RPMI7951 (cell line): ENCODE measurements at regions not wholly inside any gene's neighbourhood (a gene's known extent, or its start where the extent isn't known, plus 50 kb on each side); places are given as distances from the start of the nearest gene placed in this dataset.

ENCODE experiments used
- DNase-seq: peaks from one replicate; pipeline ENCODE4 v3.0.0-alpha.2; 2012; ENCODE audit warnings: low read depth

DNA sequence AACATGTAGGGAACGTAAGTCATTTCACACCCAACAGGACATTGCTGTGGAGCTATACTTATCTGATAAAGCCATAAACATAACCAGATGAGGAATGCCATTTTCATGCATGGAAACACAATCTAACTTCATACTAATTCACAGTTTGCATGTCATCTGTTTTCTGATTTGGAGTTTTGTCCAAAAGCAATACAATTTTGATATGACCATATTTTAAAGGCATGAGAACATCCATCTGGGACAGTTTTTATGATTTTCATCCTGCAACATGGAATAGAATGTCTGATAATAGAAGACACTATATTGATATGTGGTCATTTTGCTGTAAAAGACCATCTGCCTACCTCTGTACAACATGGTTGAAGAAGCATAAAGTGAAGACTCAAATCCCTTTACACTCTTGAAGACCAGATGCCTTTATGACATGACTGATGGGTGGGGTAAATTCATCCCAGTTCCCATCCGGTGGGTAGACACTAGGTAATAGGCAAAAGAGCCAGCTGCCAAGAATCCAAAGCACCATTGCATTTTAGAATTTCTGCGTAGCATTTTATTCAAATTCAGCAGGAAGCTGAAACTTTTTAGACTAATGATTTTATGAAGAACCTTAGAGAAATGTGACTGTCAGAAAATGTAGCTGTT, 309.8 kb downstream of the LMO7 start:
- no peak for DNase-seq

- no peak for DNase-seq
Observed at GRCh38 chr13:75938811-75939560, 302.9 kb downstream of the LMO7 start.

DNA sequence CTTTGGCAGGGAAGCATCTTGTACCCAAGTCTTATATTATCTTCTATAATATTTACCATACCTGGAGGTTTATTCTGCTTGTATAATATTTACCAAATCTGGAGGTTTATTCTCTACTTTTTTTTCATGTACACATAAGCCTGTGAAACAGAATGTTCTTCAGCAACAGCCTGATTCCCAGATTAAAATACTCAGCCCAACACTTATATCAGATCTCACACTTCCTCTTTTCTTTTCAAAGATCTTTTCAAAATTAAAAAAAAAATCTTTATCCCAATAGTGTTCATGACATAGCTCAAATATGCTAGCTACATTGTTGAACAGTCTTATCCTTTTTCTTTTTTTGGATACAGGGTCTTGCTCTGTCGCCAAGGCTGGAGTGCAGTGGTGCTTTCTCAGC, 300.7 kb downstream of the LMO7 start:
- DNase-seq, result no peak

GRCh38 chr13:75935805-75936204, 299.7 kb downstream of the LMO7 start:
- no peak for DNase-seq

GRCh38 chr13:75934889-75935288, 298.8 kb downstream of the LMO7 start:
- DNase-seq, result no peak

- no peak for DNase-seq
Observed at GRCh38 chr13:75932636-75933035, 296.5 kb downstream of the LMO7 start.

DNA sequence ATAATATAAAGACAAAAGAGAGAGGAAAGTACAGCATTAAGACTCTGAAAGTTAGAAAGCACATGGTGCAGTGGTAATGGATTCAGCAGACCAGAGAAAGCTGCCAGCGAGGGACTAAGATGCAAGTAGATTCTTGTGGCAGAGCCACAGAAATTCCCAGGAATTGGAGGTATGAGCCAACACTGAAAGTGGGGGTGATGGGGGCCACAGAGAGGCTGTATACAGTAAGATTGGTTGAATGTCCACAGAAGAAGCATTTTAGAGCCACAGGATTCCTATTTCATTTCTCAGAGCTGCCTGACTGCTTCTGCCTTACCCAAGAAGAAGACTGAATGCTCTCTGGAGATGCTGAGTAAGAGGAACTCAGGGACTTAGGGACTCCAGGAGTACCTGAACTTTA, 295.0 kb downstream of the LMO7 start:
- no peak for DNase-seq

- no peak for DNase-seq
Observed at GRCh38 chr13:75929076-75929475, 292.9 kb downstream of the LMO7 start.

GRCh38 chr13:75927183-75927669, 291.1 kb downstream of the LMO7 start:
- no peak for DNase-seq

DNA sequence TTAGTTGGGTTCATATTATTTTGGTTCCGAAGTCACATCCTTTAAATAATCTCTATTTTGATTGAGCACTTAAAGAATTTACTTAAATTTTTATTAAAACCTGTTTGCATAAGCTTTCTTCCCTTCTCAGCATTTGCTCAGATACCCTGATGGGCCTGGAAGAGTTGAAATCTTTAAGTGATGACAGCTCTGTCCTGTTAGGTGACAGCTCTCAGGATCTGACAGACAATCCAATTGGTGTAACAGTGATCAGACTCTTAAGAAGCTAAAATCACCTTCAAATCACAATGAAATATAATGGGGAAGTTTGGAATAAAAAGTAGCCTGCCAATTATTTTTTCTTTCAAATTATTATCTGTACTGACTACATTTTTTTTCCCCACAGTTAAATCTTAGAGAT, 284.4 kb downstream of the LMO7 start:
- no peak for DNase-seq

DNA sequence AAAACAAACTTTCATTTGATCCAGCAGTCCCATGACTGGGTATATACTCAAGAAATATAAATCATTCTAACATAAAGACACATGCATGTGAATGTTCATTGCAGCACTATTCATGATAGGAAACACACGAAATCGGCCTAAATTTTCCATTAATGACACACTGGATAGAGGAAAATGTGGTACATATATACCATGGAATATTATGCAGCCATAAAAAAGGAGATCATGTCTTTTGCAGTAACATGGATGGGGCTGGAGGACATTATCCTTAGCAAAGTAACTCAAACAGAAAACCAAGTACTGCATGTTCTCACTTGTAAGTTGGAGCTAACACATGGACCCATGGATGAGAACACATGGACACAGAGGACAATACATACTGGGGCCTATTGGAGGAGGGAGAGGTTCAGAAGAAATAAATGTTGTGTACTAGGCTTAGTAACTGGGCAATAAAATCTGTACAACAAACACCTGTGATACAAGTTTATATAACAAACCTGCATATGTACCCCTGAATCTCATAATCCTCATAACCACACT, 283.6 kb downstream of the LMO7 start:
- DNase-seq, result no peak

DNA sequence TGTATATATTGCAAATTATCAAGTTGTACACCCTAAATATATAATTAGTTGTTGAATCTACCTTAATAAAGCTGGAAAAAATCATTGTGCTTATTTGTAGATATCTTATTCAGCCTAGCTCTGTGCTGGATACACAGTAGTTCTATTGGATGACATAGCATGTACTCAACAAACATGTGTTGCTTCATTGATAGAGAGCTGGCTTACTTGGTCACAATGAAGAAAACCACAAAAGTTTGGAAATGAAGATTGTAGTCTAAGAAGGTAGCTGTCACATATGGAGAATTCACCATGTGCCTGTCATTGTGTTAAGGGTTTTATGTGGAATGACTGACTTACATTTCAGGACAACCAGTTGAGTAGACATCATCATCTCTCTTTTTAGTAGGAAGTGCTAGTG, 278.9 kb downstream of the LMO7 start:
- DNase-seq, result no peak

GRCh38 chr13:75913925-75914324, 277.8 kb downstream of the LMO7 start:
- DNase-seq, result no peak

DNA sequence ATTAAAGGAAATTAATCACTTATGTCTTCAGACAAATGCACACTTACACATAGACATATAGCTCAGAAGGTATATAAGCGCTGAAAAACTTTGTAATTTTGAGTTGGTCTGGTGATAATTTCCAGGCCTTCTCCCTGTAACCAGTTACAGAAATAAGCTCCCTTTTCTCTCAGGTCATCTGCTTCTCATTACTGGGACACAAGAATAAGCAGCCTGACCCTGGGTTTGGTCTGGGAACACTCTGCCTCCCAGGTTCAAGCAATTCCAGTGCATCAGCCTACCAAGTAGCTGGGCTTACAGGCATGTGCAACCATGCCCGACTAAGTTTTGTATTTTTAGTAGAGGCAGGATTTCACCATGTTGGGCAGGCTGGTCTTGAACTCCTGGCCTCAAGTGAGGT, 274.5 kb downstream of the LMO7 start:
- no peak for DNase-seq
